G401 (cell line): ENCODE measurements at regions not wholly inside any gene's neighbourhood (a gene's known extent, or its start where the extent isn't known, plus 50 kb on each side); places are given as distances from the start of the nearest gene placed in this dataset.

Experiments used
- DNase-seq: peaks from one replicate; pipeline ENCODE4 v3.0.0-alpha.2; 2015; ENCODE audit warnings: low spot score
- in situ Hi-C: cut with HindIII; loops from 2 replicates; pipeline ENCODE4 v1.10.0; 2016; ENCODE audit warnings: low sequenced_read_pairs, mixed read lengths

DNA sequence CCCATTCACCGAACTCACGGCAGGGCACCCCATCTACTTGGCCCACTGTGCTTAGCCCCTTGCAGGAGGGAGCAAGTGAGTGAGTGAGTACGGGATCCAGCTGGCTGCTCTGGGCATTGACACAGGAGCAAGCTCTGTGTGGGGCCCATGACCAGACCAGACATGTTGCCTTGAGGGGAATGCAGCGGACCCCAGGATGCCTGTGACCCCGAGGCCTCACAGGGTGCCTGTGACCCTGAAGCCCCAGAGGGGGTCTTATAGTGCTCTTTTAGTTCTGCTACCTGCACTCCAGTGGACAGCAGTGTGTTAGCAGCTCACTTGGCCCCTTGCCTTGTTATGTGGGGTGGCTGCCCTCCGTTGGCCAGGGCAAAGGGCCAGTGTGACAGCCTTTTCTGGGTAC is 255.8 kb downstream of the ETNK1 start:
- DNase-seq: no peak
- in situ Hi-C loops: no loop called here

DNA sequence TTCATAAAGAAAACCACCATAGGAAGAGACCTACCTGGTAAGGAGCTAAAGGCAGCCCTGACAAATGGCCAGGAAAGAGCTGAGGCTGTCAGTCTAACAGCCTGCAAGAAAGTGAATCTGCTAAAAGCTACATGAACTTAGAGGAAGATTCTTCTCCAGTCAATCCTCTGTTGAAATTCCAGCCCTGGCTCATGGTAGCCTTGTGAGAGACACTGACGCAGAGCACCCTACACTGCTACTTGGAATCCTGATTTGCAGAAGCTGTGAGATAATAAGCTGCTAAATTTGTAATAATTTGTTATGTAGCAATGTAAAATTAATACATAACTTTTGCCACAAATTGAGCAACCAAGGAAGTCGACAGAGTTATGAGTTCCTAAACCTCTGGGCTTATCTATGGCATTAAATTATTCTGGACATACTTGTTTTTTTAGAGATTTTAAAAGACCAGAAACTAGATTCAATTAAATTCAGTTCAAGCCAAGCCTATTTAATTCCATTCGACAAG is 257.0 kb downstream of the ETNK1 start:
- DNase-seq: no peak
- in situ Hi-C loops: no loop called here

DNA sequence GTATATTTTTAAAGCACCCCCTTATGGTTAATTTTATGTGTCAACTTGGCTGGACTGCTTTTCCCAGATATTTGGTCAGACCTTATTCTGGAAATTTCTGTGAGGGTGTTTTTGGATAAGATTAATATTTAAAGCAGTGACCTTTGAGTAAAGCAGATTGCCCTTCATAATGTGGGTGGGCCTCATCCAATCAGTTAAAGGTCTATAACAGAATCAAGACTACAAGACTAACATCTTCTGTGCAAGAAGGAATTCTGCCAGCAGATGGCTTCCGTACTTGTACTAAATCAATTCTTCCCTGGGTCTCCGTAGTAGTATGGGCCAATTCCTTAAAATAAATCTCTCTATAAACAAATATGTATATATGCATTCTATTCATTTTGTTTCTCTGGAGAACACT is 257.6 kb downstream of the ETNK1 start:
- no peak for DNase-seq
- in situ Hi-C loops: no loop called here

- in situ Hi-C loops: no loop called here
- DNase-seq: no peak
Observed at GRCh38 chr12:22893878-22894277, 268.9 kb downstream of the ETNK1 start.

DNA sequence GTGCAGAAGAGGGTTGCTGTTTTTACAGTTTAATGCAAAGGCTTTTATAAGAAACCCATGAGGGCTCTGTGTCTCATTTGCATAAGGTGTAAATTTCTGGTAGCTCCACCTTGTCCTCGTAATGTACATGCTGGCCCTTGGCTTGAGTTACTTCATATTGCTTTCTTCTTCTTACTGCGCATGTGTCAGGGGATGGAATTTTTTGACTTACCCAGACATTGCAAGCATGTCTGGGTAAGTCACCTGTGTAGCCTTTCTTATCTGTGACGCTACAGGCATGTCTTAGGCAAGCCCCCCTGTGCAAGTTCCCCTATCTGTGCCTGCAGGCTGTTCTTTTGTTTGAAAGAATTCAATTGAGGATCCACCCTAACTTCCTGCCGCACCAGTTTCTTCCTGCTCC is 274.2 kb downstream of the ETNK1 start:
- in situ Hi-C loops: no loop called here

GRCh38 chr12:22900401-22900800 is 275.4 kb downstream of the ETNK1 start:
- in situ Hi-C loops: no loop called here
- no peak for DNase-seq

More for the DNA sequence above, 274.2 kb downstream of the ETNK1 start:
- DNase-seq: no peak

DNA sequence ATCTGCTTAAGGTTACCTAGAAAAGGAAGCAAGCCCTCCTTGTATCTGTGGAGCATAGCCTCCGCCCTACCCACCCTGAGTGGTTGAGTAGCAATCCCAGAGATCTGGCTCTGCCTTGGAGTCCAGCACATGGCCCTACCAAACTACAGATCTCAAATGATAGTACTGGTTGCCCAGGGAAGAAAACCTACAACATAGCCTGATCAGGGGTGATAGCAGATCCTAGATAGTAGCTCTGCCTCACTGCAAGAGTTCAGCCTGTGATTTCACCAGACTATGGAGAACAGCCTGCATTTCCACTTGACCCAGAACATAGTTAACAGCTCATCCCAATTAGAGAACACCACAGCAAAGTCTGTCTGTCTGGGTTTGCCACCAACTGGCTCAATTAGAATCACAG is 279.5 kb downstream of the ETNK1 start:
- in situ Hi-C loops: no loop called here
- DNase-seq: no peak

DNA sequence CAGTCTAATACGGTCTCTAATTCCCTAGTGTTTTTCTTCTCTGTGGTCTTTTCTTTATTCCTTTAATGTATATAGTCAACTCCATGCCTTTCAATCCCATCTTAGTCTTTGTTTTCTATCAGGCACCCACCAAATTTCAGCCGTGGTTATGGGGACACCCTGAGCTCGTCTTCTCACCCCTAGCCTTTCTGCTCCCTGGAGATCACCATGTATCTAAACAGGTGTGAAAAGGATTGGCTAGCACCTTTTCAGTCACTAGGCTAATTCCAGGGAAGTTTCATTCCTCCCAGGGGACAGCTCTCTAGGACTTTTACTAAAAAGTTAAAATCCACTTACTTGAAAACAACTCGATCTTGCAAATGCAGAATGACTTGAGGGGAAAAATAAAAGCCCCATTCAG is 291.3 kb downstream of the ETNK1 start:
- DNase-seq: no peak
- in situ Hi-C loops: no loop called here

- no peak for DNase-seq
- in situ Hi-C loops: no loop called here
Observed at GRCh38 chr12:22916815-22917214, 291.8 kb downstream of the ETNK1 start.

DNA sequence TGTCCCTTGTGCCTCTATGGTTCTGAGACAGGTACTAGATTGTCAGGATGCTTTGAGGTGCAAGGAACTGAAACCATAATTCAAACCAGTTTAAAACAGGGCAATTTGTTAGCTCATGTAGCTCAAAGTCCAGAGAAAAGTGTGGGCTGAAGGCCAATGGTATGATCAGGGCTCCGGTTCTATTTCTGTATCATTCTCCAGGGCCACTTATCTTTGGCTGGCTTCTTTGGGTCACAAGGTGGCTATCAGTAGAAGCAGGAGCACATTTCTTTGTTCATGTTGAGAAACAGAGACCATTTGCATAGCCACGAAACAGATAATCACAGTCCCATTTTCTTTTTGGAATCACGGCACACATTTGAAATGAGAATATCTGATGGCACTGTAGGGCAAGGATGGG is 294.9 kb downstream of the ETNK1 start:
- in situ Hi-C loops: no loop called here
- no peak for DNase-seq

DNA sequence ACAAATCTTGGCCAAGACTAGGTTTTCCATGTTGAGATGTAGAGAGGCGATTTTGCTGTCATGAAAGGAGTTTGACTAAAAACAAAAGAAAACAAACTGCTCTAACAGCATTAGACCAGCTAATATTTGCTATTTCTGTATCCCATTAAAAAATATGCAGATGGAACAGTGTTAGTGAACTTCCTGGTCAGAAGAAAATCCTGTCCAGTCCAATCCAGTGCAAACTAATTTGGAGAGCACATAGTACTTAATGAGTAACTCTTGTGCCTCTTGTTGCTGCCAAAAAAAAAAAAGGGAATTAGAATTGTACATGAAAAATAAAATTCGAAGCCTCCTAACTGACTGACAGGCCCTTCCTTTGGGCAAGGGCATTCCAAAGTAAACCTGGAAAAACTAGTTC is 298.8 kb downstream of the ETNK1 start:
- in situ Hi-C loops: no loop called here
- DNase-seq: no peak

- in situ Hi-C loops: no loop called here
- no peak for DNase-seq
Observed at GRCh38 chr12:22924391-22924790, 299.4 kb downstream of the ETNK1 start.

GRCh38 chr12:22925623-22926022 is 300.7 kb downstream of the ETNK1 start:
- in situ Hi-C loops: no loop called here
- no peak for DNase-seq

- in situ Hi-C loops: no loop called here
Observed at GRCh38 chr12:22932431-22932830, 307.5 kb downstream of the ETNK1 start.

GRCh38 chr12:22935090-22935489 is 310.1 kb downstream of the ETNK1 start:
- no peak for DNase-seq
- in situ Hi-C loops: no loop called here

More at GRCh38 chr12:22932431-22932830, 307.5 kb downstream of the ETNK1 start:
- no peak for DNase-seq

GRCh38 chr12:22935501-22935900 is 310.5 kb downstream of the ETNK1 start:
- in situ Hi-C loops: no loop called here
- DNase-seq: no peak

DNA sequence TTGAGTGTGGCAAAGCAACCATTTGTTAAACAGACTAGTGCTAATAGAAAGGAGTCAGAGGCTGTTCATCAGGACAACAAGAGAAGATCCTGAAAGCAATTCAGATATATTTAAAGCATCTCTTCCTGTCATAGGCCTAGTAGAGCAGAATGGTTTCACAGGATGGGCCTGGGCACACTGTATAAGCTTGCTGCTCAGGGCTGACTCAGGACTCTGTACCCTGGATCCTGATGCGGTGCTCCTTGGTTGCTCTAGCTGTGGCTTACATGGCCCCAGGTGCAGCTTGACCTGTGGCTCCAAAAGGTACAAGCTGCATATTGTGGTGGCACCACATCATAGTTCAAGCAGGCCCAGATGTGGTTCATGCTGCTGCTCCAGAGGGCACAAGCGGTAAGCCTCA is 313.4 kb downstream of the ETNK1 start:
- in situ Hi-C loops: no loop called here
- DNase-seq: no peak

- DNase-seq: no peak
- in situ Hi-C loops: no loop called here
Observed at GRCh38 chr12:22951206-22951605, 326.2 kb downstream of the ETNK1 start.

DNA sequence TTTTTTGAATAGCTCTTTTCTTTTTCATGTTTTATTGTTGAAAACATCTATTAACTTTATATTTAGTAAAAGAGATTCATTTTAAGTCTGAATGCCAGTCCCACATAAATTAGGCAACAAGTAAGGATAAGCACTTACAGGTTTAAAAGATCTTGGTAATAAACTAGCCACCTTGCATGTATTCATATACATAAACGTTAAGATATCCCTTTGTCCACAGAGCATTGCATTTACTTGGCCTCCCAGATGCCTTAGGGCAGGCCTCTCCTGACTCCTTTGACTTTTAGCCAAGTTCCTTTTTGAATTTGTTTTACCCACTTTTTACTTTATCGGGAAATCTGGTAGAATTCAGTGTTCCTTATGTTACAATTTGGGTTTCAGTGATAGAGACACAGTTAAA is 331.7 kb downstream of the ETNK1 start:
- no peak for DNase-seq
- in situ Hi-C loops: no loop called here

- no peak for DNase-seq
- in situ Hi-C loops: no loop called here
Observed at GRCh38 chr12:22967171-22967570, 342.2 kb downstream of the ETNK1 start.

GRCh38 chr12:22969521-22969920 is 344.6 kb downstream of the ETNK1 start:
- no peak for DNase-seq
- in situ Hi-C loops: no loop called here

DNA sequence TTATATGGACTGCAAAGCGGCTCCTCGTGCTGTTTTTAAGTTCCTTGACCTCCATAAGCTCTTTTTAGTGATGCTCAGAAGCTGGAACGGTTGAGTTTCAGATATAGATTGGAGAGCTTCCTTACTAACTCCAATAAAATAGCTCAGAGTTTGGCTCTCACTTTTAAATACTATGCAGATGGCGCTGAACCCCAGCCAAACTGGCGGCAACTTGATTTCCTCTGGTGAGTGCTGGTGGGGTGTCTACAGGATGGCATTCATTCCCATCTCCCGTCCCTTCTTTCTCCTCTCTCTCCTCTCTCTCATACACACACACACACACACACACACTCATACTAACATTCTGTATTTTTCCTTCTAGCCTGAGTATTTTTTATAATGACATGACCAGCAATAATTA is 346.3 kb downstream of the ETNK1 start:
- in situ Hi-C loops: no loop called here
- no peak for DNase-seq
